CD14-positive monocyte (primary cell): ENCODE measurements at regions not wholly inside any gene's neighbourhood (a gene's known extent, or its start where the extent isn't known, plus 50 kb on each side); places are given as distances from the start of the nearest gene placed in this dataset.

ENCODE experiments used
- DNase-seq, 3 donors: peaks; one replicate each; pipeline ENCODE4 v3.0.0-alpha.2; 2011 to 2022
- H2AFZ ChIP-seq: 2 replicates; pipeline ENCODE4 v1.6.0; 2012; ENCODE audit warnings: mild to moderate bottlenecking, low read depth, low read length, inconsistent platforms; ENCODE audit not compliant: insufficient read depth, poor library complexity, severe bottlenecking
- H3K27ac ChIP-seq, 2 donors: 1 replicate in 1 of 2; 2 replicates in 1 of 2; pipeline ENCODE4 v1.5.1; 2012 to 2013; ENCODE audit warnings: low read length in 2 of 2, control low read depth in 1 of 2, inconsistent platforms in 1 of 2, low read depth in 1 of 2, mild to moderate bottlenecking in 1 of 2
- H3K27me3 ChIP-seq, 2 donors: one replicate each; pipeline versions ENCODE4 v1.6.0 to v1.6.1; 2011 to 2013; ENCODE audit warnings: low read length in 2 of 2; ENCODE audit not compliant: control insufficient read depth in 2 of 2, insufficient read depth in 2 of 2
- H3K36me3 ChIP-seq, 2 donors: replicated peaks in 1 of 2; 1 replicate in 1 of 2; 2 replicates in 1 of 2; pipeline versions ENCODE4 v1.5.1 to v1.6.1; 2012 to 2013; ENCODE audit warnings: low read length in 2 of 2, control low read depth in 1 of 2, inconsistent platforms in 1 of 2, mild to moderate bottlenecking in 1 of 2; ENCODE audit not compliant: insufficient read depth in 2 of 2, control insufficient read depth in 1 of 2
- H3K4me1 ChIP-seq, 2 donors: 1 replicate in 1 of 2; 2 replicates in 1 of 2; pipeline versions ENCODE4 v1.5.1 to v1.6.1; 2012 to 2013; ENCODE audit warnings: low read length in 2 of 2, control low read depth in 1 of 2, inconsistent platforms in 1 of 2, mild to moderate bottlenecking in 1 of 2, moderate library complexity in 1 of 2; ENCODE audit not compliant: insufficient read depth in 2 of 2, control insufficient read depth in 1 of 2
- H3K4me2 ChIP-seq: replicated peaks from 2 replicates; pipeline ENCODE3; 2012; ENCODE audit warnings: low read length, moderate library complexity, mild to moderate bottlenecking; ENCODE audit not compliant: poor library complexity, severe bottlenecking; ENCODE audit errors: extremely low read depth
- H3K4me3 ChIP-seq, 3 experiments: fragments of 200-600 bp in 1 of 3; sonication (generic) in 1 of 3; replicated peaks in 1 of 3; 1 replicate in 2 of 3; 2 replicates in 1 of 3; pipeline ENCODE4 v1.5.1; 2011 to 2013; ENCODE audit warnings: low read length in 3 of 3, mild to moderate bottlenecking in 3 of 3, control low read depth in 2 of 3, low read depth in 2 of 3, inconsistent platforms in 1 of 3, moderate library complexity in 1 of 3
- H3K79me2 ChIP-seq: 2 replicates; pipeline ENCODE4 v1.6.0; 2012; ENCODE audit warnings: mild to moderate bottlenecking, control low read depth, inconsistent platforms, low read length, moderate library complexity; ENCODE audit not compliant: insufficient read depth
- H3K9ac ChIP-seq: 2 replicates; pipeline ENCODE4 v1.6.0; 2017; ENCODE audit warnings: low read length, mild to moderate bottlenecking; ENCODE audit not compliant: insufficient read depth, poor library complexity, severe bottlenecking
- H3K9me3 ChIP-seq, 2 donors: replicated peaks in 1 of 2; 1 replicate in 1 of 2; 2 replicates in 1 of 2; pipeline versions ENCODE4 v1.5.1 to v1.6.1; 2012 to 2013; ENCODE audit warnings: low read length in 2 of 2, control low read depth in 1 of 2; ENCODE audit not compliant: control insufficient read depth in 1 of 2, insufficient read depth in 1 of 2
- H4K20me1 ChIP-seq: 2 replicates; pipeline ENCODE4 v1.6.0; 2012; ENCODE audit warnings: mild to moderate bottlenecking, low read length, control low read depth, moderate library complexity; ENCODE audit not compliant: insufficient read depth
- H3K27ac Mint-ChIP-seq, 7 donors: one replicate each; pipeline ENCODE4 v1.8.0; 2020; ENCODE audit warnings: mild to moderate bottlenecking in 7 of 7, mixed read lengths in 7 of 7, moderate library complexity in 6 of 7, inconsistent platforms in 2 of 7
- H3K27me3 Mint-ChIP-seq, 3 donors: one replicate each; pipeline ENCODE4 v1.8.0; 2021 to 2022; ENCODE audit warnings: low read depth in 3 of 3, mild to moderate bottlenecking in 3 of 3, mixed read lengths in 3 of 3, moderate library complexity in 3 of 3, inconsistent platforms in 1 of 3
- H3K36me3 Mint-ChIP-seq, 2 donors: one replicate each; pipeline ENCODE4 v1.8.0; 2020; ENCODE audit warnings: mixed read lengths in 2 of 2, inconsistent platforms in 1 of 2, mild to moderate bottlenecking in 1 of 2
- H3K4me1 Mint-ChIP-seq: one replicate; pipeline ENCODE4 v1.8.0; 2020; ENCODE audit warnings: mild to moderate bottlenecking, mixed read lengths
- H3K4me3 Mint-ChIP-seq, 2 donors: one replicate each; pipeline ENCODE4 v1.8.0; 2020; ENCODE audit warnings: mild to moderate bottlenecking in 2 of 2, mixed read lengths in 2 of 2, moderate library complexity in 1 of 2
- H3K9me3 Mint-ChIP-seq, 7 donors: one replicate each; pipeline ENCODE4 v1.8.0; 2020 to 2022; ENCODE audit warnings: mixed read lengths in 7 of 7, mild to moderate bottlenecking in 6 of 7, moderate library complexity in 6 of 7, inconsistent platforms in 2 of 7
- CTCF ChIP-seq: fragments of 200-600 bp; IDR thresholded peaks from one replicate; pipeline ENCODE4 v1.8.0; 2022; ENCODE audit warnings: antibody characterized with exemption, mild to moderate bottlenecking
- WGBS: methylation state at CpG from one replicate; pipeline ENCODE4 v1.1.5; 2013; ENCODE audit warnings: missing lambda C conversion rate; ENCODE audit not compliant: insufficient coverage; 5-methylcytosine and 5-hydroxymethylcytosine counted together
- intact Hi-C, 2 donors: fragments of 100-400 bp; cut with micrococcal nuclease; formaldehyde crosslinking; loops; one replicate each; pipeline versions ENCODE4 v1.15.0 to v1.15.1; 2023

- no peak for TF ChIP-seq CTCF
- Histone ChIP-seq H3K4me2 (no peak overlapping the region), H3K27ac (no peak overlapping the region), H4K20me1 (no peaks in the 10 kb centered on the region), H3K36me3 (no peaks in the 10 kb centered on the region), H2AFZ (no peak overlapping the region), H3K9me3 (no peaks in the 10 kb centered on the region), H3K4me1 (no peaks in the 10 kb centered on the region), H3K79me2 (no peaks in the 10 kb centered on the region), H3K4me3 (no peak overlapping the region), H3K9ac (no peak overlapping the region), H3K27me3 (no peaks in the 10 kb centered on the region)
- H3K27me3 Mint-ChIP-seq: peaks cover 0 to 4% (median 4%) of the 10 kb centered on the region in 3 donors
- no peaks in the 10 kb centered on the region for H3K4me1 Mint-ChIP-seq
- intact Hi-C loops: no loop called here
- WGBS: no CpG with 5 or more reads among the region's 2 CpGs
- H3K27ac Mint-ChIP-seq: no peak overlapping the region
- peaks cover 0 to 1% (median 0%) of the 10 kb centered on the region in 7 donors for H3K9me3 Mint-ChIP-seq
- H3K36me3 Mint-ChIP-seq: no peaks in the 10 kb centered on the region
- no peak overlapping the region for H3K4me3 Mint-ChIP-seq
- DNase-seq: no peak
These were observed 75.5 kb upstream of the OTX2 start for GRCh38 chr14:56885825-56886224.

GRCh38 chr14:56884617-56885016 lies 74.3 kb upstream of the OTX2 start:
- Histone ChIP-seq H3K4me2 (no peak overlapping the region), H3K36me3 (no peaks in the 10 kb centered on the region), H3K27me3 (no peaks in the 10 kb centered on the region), H3K27ac (no peak overlapping the region), H4K20me1 (no peaks in the 10 kb centered on the region), H3K79me2 (no peaks in the 10 kb centered on the region), H3K9me3 (no peaks in the 10 kb centered on the region), H3K4me3 (no peak overlapping the region), H3K4me1 (no peaks in the 10 kb centered on the region), H3K9ac (no peak overlapping the region), H2AFZ (no peak overlapping the region)
- no peak overlapping the region for H3K4me3 Mint-ChIP-seq
- WGBS: 76% methylated on average over 4 of the region's 6 CpGs
- TF ChIP-seq CTCF: no peak
- intact Hi-C loops: no loop called here
- DNase-seq: no peak
- H3K36me3 Mint-ChIP-seq: no peaks in the 10 kb centered on the region
- H3K27ac Mint-ChIP-seq: no peak overlapping the region
- peaks cover 0 to 2% (median 0%) of the 10 kb centered on the region in 7 donors for H3K9me3 Mint-ChIP-seq
- peaks cover 0 to 4% (median 4%) of the 10 kb centered on the region in 3 donors for H3K27me3 Mint-ChIP-seq
- H3K4me1 Mint-ChIP-seq: no peaks in the 10 kb centered on the region
